ENCODE measurements at regions not wholly inside any gene's neighbourhood (a gene's known extent, or its start where the extent isn't known, plus 50 kb on each side); places are given as distances from the start of the nearest gene placed in this dataset.
"Not testable (repeated sequence)": the region's sequence is repeated elsewhere in the genome, so short reads cannot be mapped to it uniquely, and the experiment has no call there.

DNA sequence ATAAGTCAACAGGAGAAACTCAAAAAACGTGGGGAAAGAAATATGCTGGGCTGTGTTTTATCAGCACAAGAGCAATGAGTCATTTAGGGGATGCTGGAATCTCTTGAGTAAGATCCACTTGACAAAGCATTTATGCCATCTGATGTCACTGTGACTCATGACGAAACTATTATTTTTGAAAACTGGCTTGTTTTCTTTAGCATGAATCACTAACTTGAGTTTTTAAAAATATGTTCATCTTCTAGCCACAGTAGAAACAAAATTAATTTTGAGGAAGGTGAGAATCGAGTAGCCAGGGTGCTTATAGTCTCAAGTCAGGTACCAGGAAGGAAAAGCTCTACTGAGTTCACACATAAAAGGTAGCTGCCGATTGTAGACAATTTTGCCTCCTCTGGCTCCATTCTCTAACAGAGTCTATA is 456.2 kb upstream of the MGAT4C start:
- no peak for DNase-seq

- DNase-seq = no peak
These were observed 455.5 kb upstream of the MGAT4C start for GRCh38 chr12:86711731-86712130.

DNA sequence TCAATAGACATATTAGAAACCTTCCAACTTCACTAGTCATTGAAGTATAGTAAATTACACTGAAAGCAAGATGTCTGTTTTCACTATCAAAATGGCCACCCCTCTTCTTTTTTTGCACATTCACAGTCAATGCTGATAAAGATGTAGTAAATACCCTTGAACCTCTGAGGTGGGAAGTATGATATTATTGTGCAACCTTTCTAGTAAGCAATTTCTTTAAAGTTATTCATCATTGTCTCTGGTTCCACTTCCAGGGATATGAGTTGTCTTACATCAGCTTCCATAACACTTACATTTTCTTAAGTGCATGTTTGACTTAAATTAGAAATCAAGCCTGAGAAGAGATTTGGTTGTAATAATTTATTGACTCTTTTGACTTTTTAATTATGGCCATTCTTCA is 453.9 kb upstream of the MGAT4C start:
- no peak for DNase-seq

- not testable (repeated sequence) for DNase-seq
These were observed 452.8 kb upstream of the MGAT4C start for GRCh38 chr12:86709017-86709416.

GRCh38 chr12:86698641-86698980 is 442.4 kb upstream of the MGAT4C start:
- no peak for DNase-seq

- no peak for DNase-seq
These were observed 441.9 kb upstream of the MGAT4C start for GRCh38 chr12:86697916-86698640.

DNA sequence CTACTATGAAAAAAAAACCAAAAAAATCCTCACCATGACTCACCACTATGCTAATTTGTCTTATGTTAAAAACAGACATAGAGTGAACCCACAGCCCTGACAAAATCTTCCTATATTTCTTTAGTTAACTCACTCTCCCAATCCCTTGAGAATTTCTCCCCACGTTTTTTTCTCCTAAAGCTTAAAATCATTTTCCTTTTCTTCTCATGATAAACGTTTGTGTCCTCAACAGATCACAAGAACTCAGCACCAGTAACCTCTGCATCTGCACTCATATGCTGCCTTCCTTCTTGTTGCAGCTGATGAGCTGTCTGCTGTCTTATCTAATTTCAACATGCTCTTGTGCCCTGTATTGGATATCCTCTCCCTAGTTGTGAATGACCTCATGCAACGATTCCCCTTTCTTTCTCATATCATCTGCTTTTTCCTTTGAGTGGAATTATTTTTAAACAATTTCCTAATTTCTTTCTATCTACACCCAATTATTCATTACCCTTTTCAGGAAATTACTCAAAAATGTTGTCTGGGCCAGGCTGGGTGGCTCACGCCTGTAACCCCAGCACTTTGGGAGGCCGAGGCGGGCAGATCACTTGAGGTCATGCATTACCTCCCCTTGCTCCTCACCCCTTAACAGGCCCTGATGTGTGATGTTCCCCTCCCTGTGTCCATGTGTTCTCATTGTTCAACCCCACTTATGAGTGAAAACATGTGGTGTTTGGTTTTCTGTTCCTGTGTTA is 427.5 kb upstream of the MGAT4C start:
- no peak for DNase-seq

GRCh38 chr12:86681060-86681459 is 424.9 kb upstream of the MGAT4C start:
- DNase-seq = no peak

- no peak for DNase-seq
These were observed 419.0 kb upstream of the MGAT4C start for GRCh38 chr12:86675197-86675596.

- DNase-seq = no peak
These were observed 414.8 kb upstream of the MGAT4C start for GRCh38 chr12:86670986-86671385.

GRCh38 chr12:86669010-86669409 is 412.8 kb upstream of the MGAT4C start:
- no peak for DNase-seq

GRCh38 chr12:86666316-86666715 is 410.1 kb upstream of the MGAT4C start:
- no peak for DNase-seq

DNA sequence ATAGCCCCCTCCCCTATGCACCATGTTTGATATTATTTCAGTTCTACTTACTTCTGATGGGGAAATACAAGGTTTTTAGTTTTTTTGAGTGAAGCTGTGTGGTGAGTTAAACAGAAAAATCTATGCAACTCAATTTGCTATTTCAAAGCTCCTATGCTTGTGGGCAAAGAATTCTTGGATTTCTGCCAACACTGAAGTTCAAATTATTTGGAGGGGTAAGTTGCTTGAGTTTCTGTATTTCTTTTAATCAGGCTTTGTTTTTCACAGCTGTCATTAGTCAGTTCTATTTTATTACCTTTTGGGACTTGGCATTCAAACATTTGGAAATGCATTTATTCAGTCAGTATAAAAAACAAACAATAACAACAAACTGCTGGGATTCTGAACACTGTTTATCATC is 407.5 kb upstream of the MGAT4C start:
- no peak for DNase-seq

GRCh38 chr12:86663173-86663572 is 407.0 kb upstream of the MGAT4C start:
- no peak for DNase-seq

- no peak for DNase-seq
These were observed 406.3 kb upstream of the MGAT4C start for GRCh38 chr12:86662464-86662863.

GRCh38 chr12:86660488-86661147 is 404.4 kb upstream of the MGAT4C start:
- DNase-seq = no peak

DNA sequence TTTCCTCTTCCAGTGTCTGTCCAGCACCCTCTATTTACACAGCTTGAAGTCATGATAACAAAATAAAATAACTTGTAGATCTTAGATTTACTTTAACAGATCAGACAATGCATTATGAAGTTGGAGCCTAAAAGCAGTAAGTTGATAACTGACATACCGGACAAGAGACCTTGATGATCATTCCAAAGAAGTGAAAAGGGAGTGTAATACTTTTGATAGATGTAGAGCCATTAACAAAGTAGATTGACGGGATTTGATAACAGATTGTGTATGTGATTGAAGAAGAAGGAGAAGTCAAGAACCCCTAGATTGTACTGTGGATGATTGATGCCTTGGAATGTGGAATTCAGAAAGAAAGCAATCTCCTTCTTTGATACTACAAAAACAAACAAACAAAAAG is 403.8 kb upstream of the MGAT4C start:
- DNase-seq = no peak

DNA sequence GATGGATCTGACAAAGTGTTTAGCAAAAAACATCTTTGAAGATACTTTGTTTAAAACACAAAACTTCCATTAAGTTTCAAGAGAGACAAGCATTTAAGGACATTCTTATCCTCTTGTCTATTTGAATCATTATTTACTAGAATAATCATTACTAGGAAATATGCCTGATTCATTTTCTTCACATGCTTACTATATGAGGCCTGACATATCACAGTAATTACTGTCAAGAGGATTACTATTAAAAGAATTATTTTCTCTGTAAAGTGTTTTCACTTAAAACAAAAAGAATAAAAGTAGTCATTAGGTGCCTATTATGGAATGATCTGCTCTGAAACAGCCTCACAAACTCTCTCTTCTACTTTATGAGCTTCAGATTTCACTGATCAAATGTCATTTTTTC is 402.1 kb upstream of the MGAT4C start:
- no peak for DNase-seq

GRCh38 chr12:86647800-86648199 is 391.6 kb upstream of the MGAT4C start:
- DNase-seq = no peak

GRCh38 chr12:86634456-86635410 is 378.5 kb upstream of the MGAT4C start:
- DNase-seq = peak in 8 of 58 donors; percentile 1 to 29 (median 6)

- DNase-seq = no peak
These were observed 370.8 kb upstream of the MGAT4C start for GRCh38 chr12:86627001-86627400.

All from anterior cingulate cortex (tissue), 58 donors.